H1 (cell line): ENCODE measurements at regions not wholly inside any gene's neighbourhood (a gene's known extent, or its start where the extent isn't known, plus 50 kb on each side); places are given as distances from the start of the nearest gene placed in this dataset.

ENCODE experiments used
- CEBPB ChIP-seq: IDR thresholded peaks from 2 replicates; pipeline ENCODE4 v1.6.1; 2012; ENCODE audit warnings: low read depth, low read length
- FOSL1 ChIP-seq: IDR thresholded peaks from 2 replicates; pipeline ENCODE4 v1.6.1; 2011; ENCODE audit warnings: mild to moderate bottlenecking, low read depth, low read length, moderate library complexity; ENCODE audit not compliant: insufficient read depth
- MAFK ChIP-seq: IDR thresholded peaks from 2 replicates; pipeline ENCODE4 v1.6.1; 2012; ENCODE audit warnings: low read depth, mild to moderate bottlenecking, improper control_type of control experiment, low read length
- RAD21 ChIP-seq, 2 experiments: IDR thresholded peaks in 1 of 2; conservative IDR thresholded peaks in 1 of 2; 2 replicates each; pipeline ENCODE4 v1.6.1; 2011; ENCODE audit warnings: low read depth in 2 of 2, low read length in 2 of 2, improper control_type of control experiment in 1 of 2, inconsistent platforms in 1 of 2, mild to moderate bottlenecking in 1 of 2, moderate library complexity in 1 of 2
- RNF2 ChIP-seq: fragments of 200-900, 300-1000 bp; sonication (generic); IDR thresholded peaks from 2 replicates; pipeline ENCODE4 v1.7.1; 2016; ENCODE audit warnings: borderline replicate concordance, low read depth, mild to moderate bottlenecking, antibody characterized with exemption, low read length; ENCODE audit not compliant: poor library complexity, severe bottlenecking; ENCODE audit errors: missing control alignments
- SIN3A ChIP-seq, 2 experiments: IDR thresholded peaks in 1 of 2; conservative IDR thresholded peaks in 1 of 2; 2 replicates each; pipeline ENCODE4 v1.6.1; 2011 to 2012; ENCODE audit warnings: low read length in 2 of 2, improper control_type of control experiment in 1 of 2, low read depth in 1 of 2, mild to moderate bottlenecking in 1 of 2
- TAF1 ChIP-seq: IDR thresholded peaks from 2 replicates; pipeline ENCODE4 v1.6.1; 2011; ENCODE audit warnings: mild to moderate bottlenecking, low read depth, low read length
- TBP ChIP-seq: IDR thresholded peaks from 2 replicates; pipeline ENCODE4 v1.6.1; 2011; ENCODE audit warnings: low read depth, low read length, improper control_type of control experiment
- TF ChIP-seq, protein P1 (sequence below): IDR thresholded peaks from 2 replicates; pipeline ENCODE4 v1.6.1; 2012; ENCODE audit warnings: inconsistent platforms
- TF ChIP-seq, protein P2 (sequence below): IDR thresholded peaks from 2 replicates; pipeline ENCODE4 v1.6.1; 2012; ENCODE audit warnings: inconsistent platforms

DNA sequence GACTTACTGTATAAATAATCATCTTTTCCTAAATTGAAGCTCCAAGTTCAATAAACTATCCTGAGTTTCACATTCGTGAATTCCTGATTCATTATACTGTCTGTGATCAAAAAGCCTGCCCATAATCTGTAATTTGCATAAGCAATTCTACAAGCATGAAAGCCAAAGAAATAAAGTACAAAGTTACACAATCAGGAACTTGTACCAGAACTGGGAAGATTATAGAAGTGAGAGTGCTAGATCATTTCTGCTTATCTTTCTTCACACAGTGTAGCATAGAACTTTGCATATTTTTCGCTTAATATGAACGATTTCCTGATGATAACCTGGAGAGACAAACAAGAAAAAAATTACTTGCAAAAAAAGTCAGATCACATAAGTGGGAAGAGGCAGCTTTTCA lies 308.2 kb downstream of the C12orf50 start:
- TF ChIP-seq MAFK (no peak), CEBPB (no peak), SIN3A (conservative IDR thresholded peaks at IDR 0.05 in 1 of 2, IDR thresholded peaks at IDR 0.05 in 1 of 2; ENCODE audit: low read depth in 1 of 2, low read length in 2 of 2) (no peak), RNF2 (no peak), TBP (no peak), TAF1 (no peak), RAD21 (IDR thresholded peaks at IDR 0.05 in 1 of 2, conservative IDR thresholded peaks at IDR 0.05 in 1 of 2; ENCODE audit: low read depth in 2 of 2, low read length in 2 of 2) (no peak), FOSL1 (no peak)
- TF ChIP-seq, protein P1, sequence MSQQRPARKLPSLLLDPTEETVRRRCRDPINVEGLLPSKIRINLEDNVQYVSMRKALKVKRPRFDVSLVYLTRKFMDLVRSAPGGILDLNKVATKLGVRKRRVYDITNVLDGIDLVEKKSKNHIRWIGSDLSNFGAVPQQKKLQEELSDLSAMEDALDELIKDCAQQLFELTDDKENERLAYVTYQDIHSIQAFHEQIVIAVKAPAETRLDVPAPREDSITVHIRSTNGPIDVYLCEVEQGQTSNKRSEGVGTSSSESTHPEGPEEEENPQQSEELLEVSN, result no peak
- TF ChIP-seq, protein P2, sequence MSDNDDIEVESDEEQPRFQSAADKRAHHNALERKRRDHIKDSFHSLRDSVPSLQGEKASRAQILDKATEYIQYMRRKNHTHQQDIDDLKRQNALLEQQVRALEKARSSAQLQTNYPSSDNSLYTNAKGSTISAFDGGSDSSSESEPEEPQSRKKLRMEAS, result no peak
